Heart right ventricle (tissue), 16 donors: ENCODE measurements at regions not wholly inside any gene's neighbourhood (a gene's known extent, or its start where the extent isn't known, plus 50 kb on each side); places are given as distances from the start of the nearest gene placed in this dataset.
"Not testable (repeated sequence)": the region's sequence is repeated elsewhere in the genome, so short reads cannot be mapped to it uniquely, and the experiment has no call there.

Source experiments
- ATAC-seq, 8 donors: fragments of 200-7000 bp; cut with Tn5 transposase; one replicate each; pipeline ENCODE4 v1.9.1; 2020; ENCODE audit warnings: mild to moderate bottlenecking in 8 of 8, moderate library complexity in 8 of 8, moderate number of reproducible peaks in 1 of 8
- DNase-seq, 2 donors: peaks; one replicate each; pipeline ENCODE4 v3.0.0-alpha.2; 2020
- H3K27ac ChIP-seq, 10 donors: fragments of 200-600 bp; sonication (generic) in 2 of 10; one replicate each; pipeline versions ENCODE4 v1.5.0 to v1.8.0; 2020 to 2022; ENCODE audit warnings: mild to moderate bottlenecking in 3 of 10
- H3K27me3 ChIP-seq, 7 donors: fragments of 200-600 bp; one replicate each; pipeline ENCODE4 v1.8.0; 2021 to 2022; ENCODE audit warnings: mild to moderate bottlenecking in 2 of 7
- H3K36me3 ChIP-seq, 9 donors: fragments of 200-600 bp; sonication (generic) in 1 of 9; one replicate each; pipeline versions ENCODE4 v1.5.0 to v1.8.0; 2020 to 2022; ENCODE audit warnings: mild to moderate bottlenecking in 2 of 9
- H3K4me1 ChIP-seq, 9 donors: fragments of 200-600 bp; sonication (generic) in 1 of 9; one replicate each; pipeline versions ENCODE4 v1.5.0 to v1.8.0; 2020 to 2022; ENCODE audit warnings: mild to moderate bottlenecking in 4 of 9
- H3K4me3 ChIP-seq, 10 donors: fragments of 200-600 bp; sonication (generic) in 2 of 10; one replicate each; pipeline versions ENCODE4 v1.5.0 to v1.8.0; 2020 to 2022; ENCODE audit warnings: mild to moderate bottlenecking in 7 of 10, moderate library complexity in 2 of 10
- H3K9me3 ChIP-seq, 11 donors: fragments of 200-600 bp in 10 of 11; sonication (generic) in 2 of 11; one replicate each; pipeline versions ENCODE4 v1.5.0 to v1.8.0; 2013 to 2022; ENCODE audit warnings: mild to moderate bottlenecking in 2 of 11, control low read depth in 1 of 11, moderate library complexity in 1 of 11
- CTCF ChIP-seq, 9 donors: fragments of 200-600 bp; sonication (generic) in 2 of 9; IDR thresholded peaks; one replicate each; pipeline versions ENCODE4 v1.5.0 to v1.8.0; 2021 to 2022; ENCODE audit warnings: antibody characterized with exemption in 9 of 9, mild to moderate bottlenecking in 5 of 9, moderate library complexity in 1 of 9
- WGBS, 2 donors: extraction: QIAGEN DNeasy Blood & Tissue Kit; methylation state at CpG; one replicate each; pipeline ENCODE4 v1.1.7; 2013; ENCODE audit warnings: inconsistent platforms in 1 of 2; 5-methylcytosine and 5-hydroxymethylcytosine counted together
- intact Hi-C, 10 donors: fragments of 100-400 bp; cut with DNase I; formaldehyde crosslinking; loops; one replicate each; pipeline versions ENCODE4 v1.11.1 to v1.14.2; 2022
- donor health status: Arrhythmogenic right ventricular cardiomyopathy.
- donor health status: ischemic (EF 13 %, LVEDD 7.1; RV severe dilation, severe dysfunction).
- donor health status: healthy with polysubstance abuse.
- donor health status: DM: no; HTN: yes; CAD: no.
- donor health status: DM: no; HTN: no; CAD: no.
- donor health status: ischemic (EF 25% LVEDD 6.9; RV normal size, moderate dysfunction).
- donor health status: ischemic (EF 25% LVEDD 5.7; RV mildly dilated, moderate dysfunction).
- donor health status: healthy.
- donor health status: DM: yes; HTN: yes; CAD: no.
- donor health status: Ischemic cardiomyopathy.
- donor health status: ischemic (EF 35%, LVEDD 5.7; RV mildly dilated, moderate dysfunction).
- donor health status: nonischemic (EF 11% LVEDD 7.7; RV severe dilation, severe dysfunction).
- donor health status: DM: yes; HTN: yes; CAD: no.
- donor health status: PGD.
- donor health status: ischemic (EF 29% LVEDD 5.4; RV normal size, mild dysfunction).
- donor health status: nonischemic (EF 23%, LVEDD 6.1; RV moderate dilation, normal function).

GRCh38 chr1:221594576-221594975 is 147.3 kb downstream of the DUSP10 start:
- Histone ChIP-seq H3K4me1 (no peaks in the 10 kb centered on the region), H3K27me3 (no peaks in the 10 kb centered on the region), H3K4me3 (no peak overlapping the region), H3K36me3 (no peaks in the 10 kb centered on the region), H3K27ac (no peak overlapping the region), H3K9me3 (peaks cover 0 to 3% (median 0%) of the 10 kb centered on the region in 11 donors)
- no peak for TF ChIP-seq CTCF (IDR thresholded peaks at IDR 0.05)
- DNase-seq (no peak), ATAC-seq (peak in 4 of 8 donors; percentile 33 to 87 (median 56))
- WGBS, 2 donors = 71 to 76% methylated on average over 2 of the region's 2 CpGs
- intact Hi-C loops = no loop called here

GRCh38 chr1:221598122-221598521 is 143.8 kb downstream of the DUSP10 start:
- no peaks in the 10 kb centered on the region for H3K9me3 ChIP-seq
- WGBS, 2 donors = 60 to 66% methylated on average over 6 of the region's 6 CpGs
- H3K27me3 ChIP-seq = no peaks in the 10 kb centered on the region
- ATAC-seq (no peak), DNase-seq (no peak)
- TF ChIP-seq CTCF (IDR thresholded peaks at IDR 0.05) = no peak
- no peak overlapping the region for H3K27ac ChIP-seq
- no peak overlapping the region for H3K4me3 ChIP-seq
- intact Hi-C loops = no loop called here
- no peaks in the 10 kb centered on the region for H3K36me3 ChIP-seq
- H3K4me1 ChIP-seq = no peaks in the 10 kb centered on the region

- no peaks in the 10 kb centered on the region for H3K36me3 ChIP-seq
- no peaks in the 10 kb centered on the region for H3K9me3 ChIP-seq
- no peaks in the 10 kb centered on the region for H3K27me3 ChIP-seq
- H3K27ac ChIP-seq = no peak overlapping the region
- DNase-seq (no peak), ATAC-seq (no peak)
- no peak for TF ChIP-seq CTCF (IDR thresholded peaks at IDR 0.05)
- intact Hi-C loops = no loop called here
- no peak overlapping the region for H3K4me3 ChIP-seq
- H3K4me1 ChIP-seq = no peaks in the 10 kb centered on the region
These were observed 140.7 kb downstream of the DUSP10 start for GRCh38 chr1:221601166-221601565.

GRCh38 chr1:221602830-221603229 is 139.1 kb downstream of the DUSP10 start:
- H3K27me3 ChIP-seq = no peaks in the 10 kb centered on the region
- 92 to 94% methylated on average over 2 of the region's 2 CpGs for WGBS, 2 donors
- H3K9me3 ChIP-seq = no peaks in the 10 kb centered on the region
- H3K4me1 ChIP-seq = no peaks in the 10 kb centered on the region
- no peak overlapping the region for H3K4me3 ChIP-seq
- no peak overlapping the region for H3K27ac ChIP-seq
- no peak for DNase-seq
- ATAC-seq = no peak
- no peak for TF ChIP-seq CTCF (IDR thresholded peaks at IDR 0.05)
- intact Hi-C loops = no loop called here
- H3K36me3 ChIP-seq = no peaks in the 10 kb centered on the region

- DNase-seq, H3K4me1 ChIP-seq, H3K36me3 ChIP-seq, H3K27me3 ChIP-seq, H3K27ac ChIP-seq, ATAC-seq, H3K9me3 ChIP-seq, H3K4me3 ChIP-seq, intact Hi-C loops: not testable (repeated sequence)
These were observed 137.5 kb downstream of the DUSP10 start for GRCh38 chr1:221604390-221604789.
